Ishikawa (cell line): ENCODE measurements at regions not wholly inside any gene's neighbourhood (a gene's known extent, or its start where the extent isn't known, plus 50 kb on each side); places are given as distances from the start of the nearest gene placed in this dataset.

ENCODE experiments used
- CEBPB ChIP-seq: IDR thresholded peaks from 2 replicates; pipeline ENCODE4 v1.6.1; 2012
- CREB1 ChIP-seq: IDR thresholded peaks from 2 replicates; pipeline ENCODE4 v1.6.1; 2012; ENCODE audit warnings: low read depth
- EP300 ChIP-seq: IDR thresholded peaks from 2 replicates; pipeline ENCODE4 v1.6.1; 2012; ENCODE audit warnings: borderline replicate concordance
- RAD21 ChIP-seq: IDR thresholded peaks from 2 replicates; pipeline ENCODE4 v1.6.1; 2012; ENCODE audit warnings: low read depth
- TCF12 ChIP-seq: IDR thresholded peaks from 2 replicates; pipeline ENCODE4 v1.6.1; 2012; ENCODE audit warnings: low read depth
- TF ChIP-seq, protein P1 (sequence below): IDR thresholded peaks from 2 replicates; pipeline ENCODE4 v1.6.1; 2012
- TF ChIP-seq, protein P2 (sequence below): IDR thresholded peaks from 2 replicates; pipeline ENCODE4 v1.6.1; 2012; ENCODE audit warnings: low read depth, mild to moderate bottlenecking

DNA sequence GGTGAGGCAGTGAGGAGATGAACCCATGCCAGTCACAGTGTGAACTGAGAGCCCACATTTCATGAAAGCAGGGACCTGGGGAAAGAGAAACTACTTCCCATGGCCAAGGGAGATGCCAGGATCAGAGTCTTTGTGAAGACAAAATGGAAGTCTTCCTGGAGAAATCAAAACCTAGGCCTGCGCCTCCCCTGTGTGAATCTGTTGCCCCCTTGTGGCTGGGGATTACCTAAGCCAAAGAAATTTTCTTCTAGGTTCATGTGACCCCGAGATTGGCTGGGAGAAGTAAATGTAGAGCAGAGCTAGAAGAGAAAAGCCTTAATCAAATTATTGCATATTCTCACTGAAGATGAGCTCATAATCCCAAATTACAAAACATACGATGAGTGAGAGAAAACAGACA is 1075.3 kb downstream of the TBC1D22A start:
- TF ChIP-seq, protein P1, sequence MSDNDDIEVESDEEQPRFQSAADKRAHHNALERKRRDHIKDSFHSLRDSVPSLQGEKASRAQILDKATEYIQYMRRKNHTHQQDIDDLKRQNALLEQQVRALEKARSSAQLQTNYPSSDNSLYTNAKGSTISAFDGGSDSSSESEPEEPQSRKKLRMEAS, result no peak
- peak; percentile 67 for TF ChIP-seq RAD21
- TF ChIP-seq CEBPB, result no peak
- TF ChIP-seq, protein P2, sequence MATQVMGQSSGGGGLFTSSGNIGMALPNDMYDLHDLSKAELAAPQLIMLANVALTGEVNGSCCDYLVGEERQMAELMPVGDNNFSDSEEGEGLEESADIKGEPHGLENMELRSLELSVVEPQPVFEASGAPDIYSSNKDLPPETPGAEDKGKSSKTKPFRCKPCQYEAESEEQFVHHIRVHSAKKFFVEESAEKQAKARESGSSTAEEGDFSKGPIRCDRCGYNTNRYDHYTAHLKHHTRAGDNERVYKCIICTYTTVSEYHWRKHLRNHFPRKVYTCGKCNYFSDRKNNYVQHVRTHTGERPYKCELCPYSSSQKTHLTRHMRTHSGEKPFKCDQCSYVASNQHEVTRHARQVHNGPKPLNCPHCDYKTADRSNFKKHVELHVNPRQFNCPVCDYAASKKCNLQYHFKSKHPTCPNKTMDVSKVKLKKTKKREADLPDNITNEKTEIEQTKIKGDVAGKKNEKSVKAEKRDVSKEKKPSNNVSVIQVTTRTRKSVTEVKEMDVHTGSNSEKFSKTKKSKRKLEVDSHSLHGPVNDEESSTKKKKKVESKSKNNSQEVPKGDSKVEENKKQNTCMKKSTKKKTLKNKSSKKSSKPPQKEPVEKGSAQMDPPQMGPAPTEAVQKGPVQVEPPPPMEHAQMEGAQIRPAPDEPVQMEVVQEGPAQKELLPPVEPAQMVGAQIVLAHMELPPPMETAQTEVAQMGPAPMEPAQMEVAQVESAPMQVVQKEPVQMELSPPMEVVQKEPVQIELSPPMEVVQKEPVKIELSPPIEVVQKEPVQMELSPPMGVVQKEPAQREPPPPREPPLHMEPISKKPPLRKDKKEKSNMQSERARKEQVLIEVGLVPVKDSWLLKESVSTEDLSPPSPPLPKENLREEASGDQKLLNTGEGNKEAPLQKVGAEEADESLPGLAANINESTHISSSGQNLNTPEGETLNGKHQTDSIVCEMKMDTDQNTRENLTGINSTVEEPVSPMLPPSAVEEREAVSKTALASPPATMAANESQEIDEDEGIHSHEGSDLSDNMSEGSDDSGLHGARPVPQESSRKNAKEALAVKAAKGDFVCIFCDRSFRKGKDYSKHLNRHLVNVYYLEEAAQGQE, result no peak
- no peak for TF ChIP-seq CREB1
- no peak for TF ChIP-seq EP300
- no peak for TF ChIP-seq TCF12
